Trophoblast cell (in vitro differentiated cells and primary cell): ENCODE measurements at regions not wholly inside any gene's neighbourhood (a gene's known extent, or its start where the extent isn't known, plus 50 kb on each side); places are given as distances from the start of the nearest gene placed in this dataset.

Experiments
- DNase-seq, 2 donors: peaks; one replicate each; pipeline ENCODE4 v3.0.0-alpha.2; 2016
- H2AFZ ChIP-seq: 2 replicates; pipeline ENCODE4 v1.6.1; 2013; ENCODE audit warnings: low read length, moderate library complexity, mild to moderate bottlenecking; ENCODE audit not compliant: insufficient read depth, poor library complexity
- H2AK5ac ChIP-seq: 2 replicates; pipeline ENCODE4 v1.6.1; 2013; ENCODE audit warnings: mild to moderate bottlenecking, low read length
- H2BK120ac ChIP-seq: 2 replicates; pipeline ENCODE4 v1.6.1; 2013; ENCODE audit warnings: low read length, mild to moderate bottlenecking, moderate library complexity; ENCODE audit not compliant: insufficient read depth, poor library complexity
- H2BK12ac ChIP-seq: 2 replicates; pipeline ENCODE4 v1.6.1; 2013; ENCODE audit warnings: mild to moderate bottlenecking, low read length, moderate library complexity
- H2BK5ac ChIP-seq: 2 replicates; pipeline ENCODE4 v1.6.1; 2013; ENCODE audit warnings: low read length, low read depth, moderate library complexity, mild to moderate bottlenecking; ENCODE audit not compliant: poor library complexity
- H3K14ac ChIP-seq: 2 replicates; pipeline ENCODE4 v1.6.1; 2013; ENCODE audit warnings: mild to moderate bottlenecking, low read length
- H3K18ac ChIP-seq: 2 replicates; pipeline ENCODE4 v1.6.1; 2013; ENCODE audit warnings: mild to moderate bottlenecking, low read length
- H3K23ac ChIP-seq: 2 replicates; pipeline ENCODE4 v1.6.1; 2013; ENCODE audit warnings: low read length
- H3K27ac ChIP-seq: 2 replicates; pipeline ENCODE4 v1.5.1; 2013; ENCODE audit warnings: low read depth, mild to moderate bottlenecking, inconsistent platforms, low read length, moderate library complexity
- H3K27me3 ChIP-seq: 2 replicates; pipeline ENCODE4 v1.6.1; 2013; ENCODE audit warnings: inconsistent platforms, mild to moderate bottlenecking, low read length, moderate library complexity; ENCODE audit not compliant: insufficient read depth
- H3K36me3 ChIP-seq, 2 experiments: 1 replicate in 1 of 2; 2 replicates in 1 of 2; pipeline ENCODE4 v1.6.1; 2013; ENCODE audit warnings: low read length in 2 of 2, mild to moderate bottlenecking in 2 of 2, moderate library complexity in 1 of 2; ENCODE audit not compliant: insufficient read depth in 2 of 2, control insufficient read depth in 1 of 2
- H3K4ac ChIP-seq: 2 replicates; pipeline ENCODE4 v1.6.1; 2013; ENCODE audit warnings: low read depth, mild to moderate bottlenecking, low read length, moderate library complexity
- H3K4me1 ChIP-seq, 2 experiments: 1 replicate in 1 of 2; 2 replicates in 1 of 2; pipeline ENCODE4 v1.6.1; 2013; ENCODE audit warnings: low read length in 2 of 2, mild to moderate bottlenecking in 2 of 2, moderate library complexity in 1 of 2; ENCODE audit not compliant: insufficient read depth in 2 of 2, control insufficient read depth in 1 of 2
- H3K4me2 ChIP-seq: 2 replicates; pipeline ENCODE4 v1.6.1; 2013; ENCODE audit warnings: inconsistent platforms, mild to moderate bottlenecking, low read length, moderate library complexity
- H3K4me3 ChIP-seq: 2 replicates; pipeline ENCODE4 v1.5.1; 2013; ENCODE audit warnings: mild to moderate bottlenecking, low read depth, low read length, inconsistent platforms
- H3K79me1 ChIP-seq: one replicate; pipeline ENCODE4 v1.6.1; 2013; ENCODE audit warnings: low read length
- H3K79me2 ChIP-seq: 2 replicates; pipeline ENCODE4 v1.6.1; 2013; ENCODE audit warnings: low read length, mild to moderate bottlenecking; ENCODE audit not compliant: control insufficient read depth, insufficient read depth, poor library complexity
- H3K9ac ChIP-seq: 2 replicates; pipeline ENCODE4 v1.6.1; 2013; ENCODE audit warnings: mild to moderate bottlenecking, low read length
- H3K9me3 ChIP-seq: 2 replicates; pipeline ENCODE4 v1.6.1; 2013; ENCODE audit warnings: low read depth, mild to moderate bottlenecking, control low read depth, inconsistent platforms, low read length; ENCODE audit not compliant: insufficient read depth
- H4K12ac ChIP-seq: 2 replicates; pipeline ENCODE4 v1.6.1; 2013; ENCODE audit warnings: low read depth, mild to moderate bottlenecking, low read length, moderate library complexity
- H4K8ac ChIP-seq: 2 replicates; pipeline ENCODE4 v1.6.1; 2013; ENCODE audit warnings: low read depth, mild to moderate bottlenecking, low read length, moderate library complexity
- H4K91ac ChIP-seq: one replicate; pipeline ENCODE4 v1.6.1; 2013; ENCODE audit warnings: low read depth, mild to moderate bottlenecking, low read length, moderate library complexity
- WGBS: extraction: QIAGEN DNeasy Blood & Tissue Kit; methylation state at CpG from one replicate; pipeline ENCODE4 v1.1.7; 2013; ENCODE audit warnings: missing lambda C conversion rate; ENCODE audit not compliant: insufficient read length, insufficient coverage; ENCODE audit errors: extremely low coverage; 5-methylcytosine and 5-hydroxymethylcytosine counted together

- Histone ChIP-seq H3K27me3 (no peaks in the 10 kb centered on the region), H3K36me3 (no peaks in the 10 kb centered on the region), H4K91ac (no peak overlapping the region), H2BK12ac (no peak overlapping the region), H3K27ac (no peak overlapping the region), H2BK5ac (no peak overlapping the region), H2AFZ (no peak overlapping the region), H3K4me2 (no peak overlapping the region), H3K4me1 (no peaks in the 10 kb centered on the region), H3K9ac (no peak overlapping the region), H3K18ac (no peak overlapping the region), H4K8ac (no peak overlapping the region), H2BK120ac (no peak overlapping the region), H3K4ac (no peak overlapping the region), H3K4me3 (no peak overlapping the region), H3K9me3 (no peaks in the 10 kb centered on the region), H3K23ac (no peak overlapping the region), H3K14ac (no peak overlapping the region), H3K79me1 (no peaks in the 10 kb centered on the region), H4K12ac (no peak overlapping the region), H3K79me2 (no peaks in the 10 kb centered on the region), H2AK5ac (no peak overlapping the region)
- DNase-seq: no peak
- no CpG with 5 or more reads among the region's 4 CpGs for WGBS
Measured at GRCh38 chr16:64808474-64808873, 313.4 kb downstream of the CDH11 start.

- Histone ChIP-seq H2AK5ac (no peak overlapping the region), H3K27ac (no peak overlapping the region), H3K4ac (no peak overlapping the region), H4K12ac (no peak overlapping the region), H3K23ac (no peak overlapping the region), H4K91ac (no peak overlapping the region), H3K27me3 (no peaks in the 10 kb centered on the region), H2BK12ac (no peak overlapping the region), H3K9me3 (no peaks in the 10 kb centered on the region), H3K4me2 (no peak overlapping the region), H3K9ac (no peak overlapping the region), H2BK120ac (no peak overlapping the region), H2BK5ac (no peak overlapping the region), H3K4me1 (no peaks in the 10 kb centered on the region), H3K79me1 (no peaks in the 10 kb centered on the region), H3K4me3 (no peak overlapping the region), H3K14ac (no peak overlapping the region), H3K79me2 (no peaks in the 10 kb centered on the region), H3K18ac (no peak overlapping the region), H2AFZ (no peak overlapping the region), H4K8ac (no peak overlapping the region), H3K36me3 (no peaks in the 10 kb centered on the region)
- DNase-seq: no peak
- WGBS: no CpG with 5 or more reads among the region's 2 CpGs
Measured at GRCh38 chr16:64791756-64792155, 330.1 kb downstream of the CDH11 start.

- Histone ChIP-seq H3K36me3 (no peaks in the 10 kb centered on the region), H3K4me1 (no peaks in the 10 kb centered on the region), H4K12ac (no peak overlapping the region), H3K14ac (no peak overlapping the region), H3K23ac (no peak overlapping the region), H2BK120ac (no peak overlapping the region), H2BK12ac (no peak overlapping the region), H3K4me2 (no peak overlapping the region), H4K91ac (no peak overlapping the region), H3K79me1 (no peaks in the 10 kb centered on the region), H3K79me2 (no peaks in the 10 kb centered on the region), H2BK5ac (no peak overlapping the region), H3K27ac (no peak overlapping the region), H2AK5ac (no peak overlapping the region), H3K18ac (no peak overlapping the region), H3K4ac (no peak overlapping the region), H3K27me3 (no peaks in the 10 kb centered on the region), H4K8ac (no peak overlapping the region), H3K9me3 (no peaks in the 10 kb centered on the region), H3K9ac (no peak overlapping the region), H2AFZ (no peak overlapping the region), H3K4me3 (no peak overlapping the region)
- no CpG with 5 or more reads among the region's 2 CpGs for WGBS
- DNase-seq: no peak
Measured at GRCh38 chr16:64784635-64785034, 337.2 kb downstream of the CDH11 start.

- Histone ChIP-seq H3K36me3 (no peaks in the 10 kb centered on the region), H4K91ac (no peak overlapping the region), H3K4ac (no peak overlapping the region), H3K79me1 (no peaks in the 10 kb centered on the region), H3K9me3 (no peaks in the 10 kb centered on the region), H2BK12ac (no peak overlapping the region), H3K9ac (no peak overlapping the region), H2BK5ac (no peak overlapping the region), H3K4me3 (no peak overlapping the region), H2AFZ (no peak overlapping the region), H3K14ac (no peak overlapping the region), H4K8ac (no peak overlapping the region), H3K4me2 (no peak overlapping the region), H3K18ac (no peak overlapping the region), H3K79me2 (no peaks in the 10 kb centered on the region), H3K23ac (no peak overlapping the region), H3K4me1 (no peaks in the 10 kb centered on the region), H4K12ac (no peak overlapping the region), H3K27ac (no peak overlapping the region), H2AK5ac (no peak overlapping the region), H3K27me3 (no peaks in the 10 kb centered on the region), H2BK120ac (no peak overlapping the region)
- DNase-seq: no peak
- no CpG with 5 or more reads among the region's 2 CpGs for WGBS
Measured at GRCh38 chr16:64782484-64782883, 339.4 kb downstream of the CDH11 start.
